ENCODE measurements at regions not wholly inside any gene's neighbourhood (a gene's known extent, or its start where the extent isn't known, plus 50 kb on each side); places are given as distances from the start of the nearest gene placed in this dataset.

- Histone ChIP-seq H3K9me3 (ENCODE audit: control insufficient read depth, insufficient read depth, low read length) (no peaks in the 10 kb centered on the region), H3K27ac (ENCODE audit: low read depth, low read length) (no peak overlapping the region), H3K27me3 (ENCODE audit: control insufficient read depth, insufficient read depth, low read length) (no peaks in the 10 kb centered on the region), H3K4me3 (ENCODE audit: low read depth, low read length) (no peak overlapping the region)
- TF ChIP-seq CTCF (IDR thresholded peaks at IDR 0.05; ENCODE audit: low read depth, low read length): no peak
- DNase-seq (ENCODE audit: low read depth, low spot score): no peak
- CTCF ChIA-PET: no interaction called here
- POLR2A ChIA-PET: no interaction called here
Observed at GRCh38 chr11:80722629-80723028, 1281.8 kb upstream of the TENM4 start.

GRCh38 chr11:80720295-80720694 is 1279.5 kb upstream of the TENM4 start:
- TF ChIP-seq CTCF (IDR thresholded peaks at IDR 0.05; ENCODE audit: low read depth, low read length): no peak
- POLR2A ChIA-PET: no interaction called here
- no peaks in the 10 kb centered on the region for H3K27me3 ChIP-seq (ENCODE audit: control insufficient read depth, insufficient read depth, low read length)
- H3K9me3 ChIP-seq (ENCODE audit: control insufficient read depth, insufficient read depth, low read length): no peaks in the 10 kb centered on the region
- no peak overlapping the region for H3K27ac ChIP-seq (ENCODE audit: low read depth, low read length)
- DNase-seq (ENCODE audit: low read depth, low spot score): no peak
- CTCF ChIA-PET: no interaction called here
- H3K4me3 ChIP-seq (ENCODE audit: low read depth, low read length): no peak overlapping the region

GRCh38 chr11:80719292-80719646 is 1278.4 kb upstream of the TENM4 start:
- Histone ChIP-seq H3K27ac (ENCODE audit: low read depth, low read length) (no peak overlapping the region), H3K27me3 (ENCODE audit: control insufficient read depth, insufficient read depth, low read length) (no peaks in the 10 kb centered on the region), H3K4me3 (ENCODE audit: low read depth, low read length) (no peak overlapping the region), H3K9me3 (ENCODE audit: control insufficient read depth, insufficient read depth, low read length) (no peaks in the 10 kb centered on the region)
- no peak for TF ChIP-seq CTCF (IDR thresholded peaks at IDR 0.05; ENCODE audit: low read depth, low read length)
- no peak for DNase-seq (ENCODE audit: low read depth, low spot score)
- POLR2A ChIA-PET: no interaction called here
- CTCF ChIA-PET: no interaction called here

GRCh38 chr11:80718611-80719291 is 1277.9 kb upstream of the TENM4 start:
- H3K4me3 ChIP-seq (ENCODE audit: low read depth, low read length): no peak overlapping the region
- ChIA-PET CTCF (no interaction called here), POLR2A (no interaction called here)
- no peak overlapping the region for H3K27ac ChIP-seq (ENCODE audit: low read depth, low read length)
- no peaks in the 10 kb centered on the region for H3K9me3 ChIP-seq (ENCODE audit: control insufficient read depth, insufficient read depth, low read length)
- DNase-seq (ENCODE audit: low read depth, low spot score): no peak
- no peaks in the 10 kb centered on the region for H3K27me3 ChIP-seq (ENCODE audit: control insufficient read depth, insufficient read depth, low read length)
- no peak for TF ChIP-seq CTCF (IDR thresholded peaks at IDR 0.05; ENCODE audit: low read depth, low read length)

GRCh38 chr11:80702264-80702663 is 1261.4 kb upstream of the TENM4 start:
- Histone ChIP-seq H3K4me3 (ENCODE audit: low read depth, low read length) (no peak overlapping the region), H3K27ac (ENCODE audit: low read depth, low read length) (no peak overlapping the region), H3K27me3 (ENCODE audit: control insufficient read depth, insufficient read depth, low read length) (no peaks in the 10 kb centered on the region), H3K9me3 (ENCODE audit: control insufficient read depth, insufficient read depth, low read length) (no peaks in the 10 kb centered on the region; the same call in 1 of the 2 replicates)
- no peak for TF ChIP-seq CTCF (IDR thresholded peaks at IDR 0.05; ENCODE audit: low read depth, low read length)
- CTCF ChIA-PET: no interaction called here
- POLR2A ChIA-PET: no interaction called here
- no peak for DNase-seq (ENCODE audit: low read depth, low spot score)
